ENCODE measurements at regions not wholly inside any gene's neighbourhood (a gene's known extent, or its start where the extent isn't known, plus 50 kb on each side); places are given as distances from the start of the nearest gene placed in this dataset.
A peak's percentile ranks its signal among the peaks of the same experiment; 100 is the strongest.
"Not testable (repeated sequence)": the region's sequence is repeated elsewhere in the genome, so short reads cannot be mapped to it uniquely, and the experiment has no call there.

GRCh38 chr10:33025039-33025438 is 67.0 kb upstream of the ITGB1 start:
- WGBS (ENCODE audit: insufficient coverage, low lambda C conversion rate) = 100% methylated on average over 1 of the region's 6 CpGs

GRCh38 chr10:33022691-33023090 is 64.7 kb upstream of the ITGB1 start:
- Histone ChIP-seq H3K9me3 (ENCODE audit: control insufficient read depth, low read depth, low read length) (no peaks in the 10 kb centered on the region), H3K27me3 (ENCODE audit: control insufficient read depth, insufficient read depth, low read length) (no peaks in the 10 kb centered on the region), H3K4me3 (ENCODE audit: low read length) (no peak overlapping the region), H3K36me3 (ENCODE audit: control insufficient read depth, insufficient read depth, low read length) (no peaks in the 10 kb centered on the region), H3K4me1 (ENCODE audit: control insufficient read depth, insufficient read depth, low read length) (no peaks in the 10 kb centered on the region), H3K27ac (ENCODE audit: low read length) (no peak overlapping the region)
- no peak for DNase-seq
- WGBS (ENCODE audit: insufficient coverage, low lambda C conversion rate) = 90% methylated on average over 2 of the region's 3 CpGs

More at GRCh38 chr10:33025039-33025438, 67.0 kb upstream of the ITGB1 start:
- DNase-seq = no peak
- no peak overlapping the region for H3K4me3 ChIP-seq (ENCODE audit: low read length)
- no peaks in the 10 kb centered on the region for H3K4me1 ChIP-seq (ENCODE audit: control insufficient read depth, insufficient read depth, low read length)
- H3K9me3 ChIP-seq (ENCODE audit: control insufficient read depth, low read depth, low read length) = no peaks in the 10 kb centered on the region
- H3K27ac ChIP-seq (ENCODE audit: low read length) = no peak overlapping the region
- no peaks in the 10 kb centered on the region for H3K36me3 ChIP-seq (ENCODE audit: control insufficient read depth, insufficient read depth, low read length)
- H3K27me3 ChIP-seq (ENCODE audit: control insufficient read depth, insufficient read depth, low read length) = no peaks in the 10 kb centered on the region

GRCh38 chr10:33022090-33022489 is 64.1 kb upstream of the ITGB1 start:
- WGBS (ENCODE audit: insufficient coverage, low lambda C conversion rate) = no CpG with 5 or more reads among the region's 4 CpGs
- Histone ChIP-seq H3K27me3 (ENCODE audit: control insufficient read depth, insufficient read depth, low read length) (no peaks in the 10 kb centered on the region), H3K9me3 (ENCODE audit: control insufficient read depth, low read depth, low read length) (no peaks in the 10 kb centered on the region), H3K4me3 (ENCODE audit: low read length) (no peak overlapping the region), H3K4me1 (ENCODE audit: control insufficient read depth, insufficient read depth, low read length) (no peaks in the 10 kb centered on the region), H3K27ac (ENCODE audit: low read length) (no peak overlapping the region), H3K36me3 (ENCODE audit: control insufficient read depth, insufficient read depth, low read length) (no peaks in the 10 kb centered on the region)
- no peak for DNase-seq

- no peaks in the 10 kb centered on the region for H3K4me1 ChIP-seq (ENCODE audit: control insufficient read depth, insufficient read depth, low read length)
- no peaks in the 10 kb centered on the region for H3K9me3 ChIP-seq (ENCODE audit: control insufficient read depth, low read depth, low read length)
- H3K27me3 ChIP-seq (ENCODE audit: control insufficient read depth, insufficient read depth, low read length) = no peaks in the 10 kb centered on the region
- DNase-seq = no peak
- 100% methylated on average over 2 of the region's 2 CpGs for WGBS (ENCODE audit: insufficient coverage, low lambda C conversion rate)
- no peak overlapping the region for H3K27ac ChIP-seq (ENCODE audit: low read length)
- H3K4me3 ChIP-seq (ENCODE audit: low read length) = no peak overlapping the region
- H3K36me3 ChIP-seq (ENCODE audit: control insufficient read depth, insufficient read depth, low read length) = no peaks in the 10 kb centered on the region
Observed at GRCh38 chr10:33016988-33017387, 59.0 kb upstream of the ITGB1 start.

- DNase-seq = no peak
- WGBS (ENCODE audit: insufficient coverage, low lambda C conversion rate) = 100% methylated on average over 1 of the region's 3 CpGs
- Histone ChIP-seq H3K27me3 (ENCODE audit: control insufficient read depth, insufficient read depth, low read length) (no peaks in the 10 kb centered on the region), H3K4me1 (ENCODE audit: control insufficient read depth, insufficient read depth, low read length) (no peaks in the 10 kb centered on the region), H3K4me3 (ENCODE audit: low read length) (no peak overlapping the region), H3K27ac (ENCODE audit: low read length) (no peak overlapping the region), H3K9me3 (ENCODE audit: control insufficient read depth, low read depth, low read length) (no peaks in the 10 kb centered on the region), H3K36me3 (ENCODE audit: control insufficient read depth, insufficient read depth, low read length) (no peaks in the 10 kb centered on the region)
Observed at GRCh38 chr10:33015761-33016547, 57.9 kb upstream of the ITGB1 start.

GRCh38 chr10:33013331-33013730 is 55.3 kb upstream of the ITGB1 start:
- H3K4me3 ChIP-seq (ENCODE audit: low read length); H3K36me3 ChIP-seq (ENCODE audit: control insufficient read depth, insufficient read depth, low read length); H3K27me3 ChIP-seq (ENCODE audit: control insufficient read depth, insufficient read depth, low read length); H3K4me1 ChIP-seq (ENCODE audit: control insufficient read depth, insufficient read depth, low read length); H3K27ac ChIP-seq (ENCODE audit: low read length); H3K9me3 ChIP-seq (ENCODE audit: control insufficient read depth, low read depth, low read length); DNase-seq: not testable (repeated sequence)
- WGBS (ENCODE audit: insufficient coverage, low lambda C conversion rate) = no CpG with 5 or more reads among the region's 25 CpGs

- no peaks in the 10 kb centered on the region for H3K9me3 ChIP-seq (ENCODE audit: control insufficient read depth, low read depth, low read length)
- H3K4me1 ChIP-seq (ENCODE audit: control insufficient read depth, insufficient read depth, low read length) = no peaks in the 10 kb centered on the region
- H3K27me3 ChIP-seq (ENCODE audit: control insufficient read depth, insufficient read depth, low read length) = no peaks in the 10 kb centered on the region
- DNase-seq = no peak
- no peak overlapping the region for H3K4me3 ChIP-seq (ENCODE audit: low read length)
- H3K36me3 ChIP-seq (ENCODE audit: control insufficient read depth, insufficient read depth, low read length) = no peaks in the 10 kb centered on the region
- H3K27ac ChIP-seq (ENCODE audit: low read length) = no peak overlapping the region
- WGBS (ENCODE audit: insufficient coverage, low lambda C conversion rate) = no CpG with 5 or more reads among the region's 5 CpGs
Observed at GRCh38 chr10:33012306-33012705, 54.3 kb upstream of the ITGB1 start.

- Histone ChIP-seq H3K36me3 (ENCODE audit: control insufficient read depth, insufficient read depth, low read length) (no peaks in the 10 kb centered on the region), H3K4me3 (ENCODE audit: low read length) (no peak overlapping the region), H3K27me3 (ENCODE audit: control insufficient read depth, insufficient read depth, low read length) (no peaks in the 10 kb centered on the region), H3K4me1 (ENCODE audit: control insufficient read depth, insufficient read depth, low read length) (peaks cover 3% of the 10 kb centered on the region), H3K27ac (ENCODE audit: low read length) (no peak overlapping the region), H3K9me3 (ENCODE audit: control insufficient read depth, low read depth, low read length) (no peaks in the 10 kb centered on the region)
- peak in 1 of 2 donors; percentile 17 for DNase-seq
- WGBS (ENCODE audit: insufficient coverage, low lambda C conversion rate) = 100% methylated on average over 1 of the region's 12 CpGs
Observed at GRCh38 chr10:33010132-33011037, 52.4 kb upstream of the ITGB1 start.

- Histone ChIP-seq H3K27ac (ENCODE audit: low read length) (no peak overlapping the region), H3K9me3 (ENCODE audit: control insufficient read depth, low read depth, low read length) (no peaks in the 10 kb centered on the region), H3K4me1 (ENCODE audit: control insufficient read depth, insufficient read depth, low read length) (peaks cover 3% of the 10 kb centered on the region), H3K27me3 (ENCODE audit: control insufficient read depth, insufficient read depth, low read length) (no peaks in the 10 kb centered on the region), H3K4me3 (ENCODE audit: low read length) (no peak overlapping the region), H3K36me3 (ENCODE audit: control insufficient read depth, insufficient read depth, low read length) (no peaks in the 10 kb centered on the region)
- DNase-seq = no peak
- WGBS (ENCODE audit: insufficient coverage, low lambda C conversion rate) = no CpG with 5 or more reads among the region's 5 CpGs
Observed at GRCh38 chr10:33009244-33010131, 51.5 kb upstream of the ITGB1 start.

All from large intestine (tissue), 3 donors.